GM23338 (cell line): ENCODE measurements at regions not wholly inside any gene's neighbourhood (a gene's known extent, or its start where the extent isn't known, plus 50 kb on each side); places are given as distances from the start of the nearest gene placed in this dataset.

ENCODE experiments used
- CREB1 ChIP-seq: fragments of 250-450 bp; sonication (Bioruptor Pico); IDR thresholded peaks from 2 replicates; pipeline ENCODE4 v1.5.0; 2020; ENCODE audit warnings: low read depth, mild to moderate bottlenecking, moderate library complexity
- EZH2 ChIP-seq: fragments of 200-600 bp; sonication (generic); IDR thresholded peaks from one replicate; pipeline ENCODE4 v1.8.0; 2017; ENCODE audit warnings: antibody characterized with exemption, mild to moderate bottlenecking, low read depth; ENCODE audit not compliant: unreplicated experiment
- EZH2phosphoT487 ChIP-seq: fragments of 200-600 bp; sonication (generic); IDR thresholded peaks from one replicate; pipeline ENCODE4 v1.8.1; 2018; ENCODE audit warnings: antibody characterized with exemption; ENCODE audit not compliant: unreplicated experiment
- JUNB ChIP-seq: IDR thresholded peaks from one replicate; pipeline ENCODE4 v1.6.1; 2016; ENCODE audit warnings: antibody characterized with exemption; ENCODE audit not compliant: unreplicated experiment
- POLR2AphosphoS5 ChIP-seq: IDR thresholded peaks from 2 replicates; pipeline ENCODE4 v1.6.1; 2016; ENCODE audit warnings: antibody characterized with exemption, low read depth
- STAT1 ChIP-seq: IDR thresholded peaks from one replicate; pipeline ENCODE4 v1.6.1; 2016; ENCODE audit warnings: antibody characterized with exemption; ENCODE audit not compliant: unreplicated experiment
- ZNF114 ChIP-seq: fragments of 250-450 bp; sonication (Bioruptor Pico); IDR thresholded peaks from 2 replicates; pipeline ENCODE4 v1.5.0; 2020; ENCODE audit warnings: mild to moderate bottlenecking, moderate library complexity
- TF ChIP-seq, protein P1 (sequence below), 2 experiments: fragments of 200-600 bp in 1 of 2; sonication (generic) in 1 of 2; conservative IDR thresholded peaks; 2 replicates each; pipeline versions ENCODE4 v1.5.1 to v1.6.1; 2016 to 2017; ENCODE audit warnings: antibody characterized with exemption in 2 of 2, low read depth in 2 of 2, mild to moderate bottlenecking in 2 of 2, moderate library complexity in 1 of 2
- TF ChIP-seq, protein P2 (sequence below): IDR thresholded peaks from one replicate; pipeline ENCODE4 v1.6.1; 2018; ENCODE audit warnings: antibody characterized with exemption; ENCODE audit not compliant: unreplicated experiment
- TF ChIP-seq, protein P3 (sequence below): IDR thresholded peaks from 2 replicates; pipeline ENCODE4 v1.6.1; 2016; ENCODE audit warnings: antibody characterized with exemption

DNA sequence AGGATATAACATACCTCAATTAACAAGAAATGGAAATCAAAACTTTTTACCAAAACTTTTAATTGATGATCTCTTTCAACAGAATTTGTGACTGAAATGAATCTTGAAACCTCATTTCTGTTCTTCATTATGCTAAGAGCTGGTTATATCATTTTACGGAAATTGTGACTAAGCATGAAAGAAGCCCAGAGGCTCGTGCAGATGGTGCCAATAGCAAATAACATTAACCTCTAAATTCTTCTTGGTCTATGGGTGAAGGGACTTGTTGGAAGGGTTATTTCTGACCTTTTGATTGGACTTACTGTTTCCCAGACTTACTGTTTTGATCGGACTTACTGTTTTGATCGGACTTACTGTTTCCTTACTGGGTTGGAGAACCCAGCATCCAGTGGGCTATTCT, 435.6 kb downstream of the TDRD15 start:
- TF ChIP-seq, protein P1, sequence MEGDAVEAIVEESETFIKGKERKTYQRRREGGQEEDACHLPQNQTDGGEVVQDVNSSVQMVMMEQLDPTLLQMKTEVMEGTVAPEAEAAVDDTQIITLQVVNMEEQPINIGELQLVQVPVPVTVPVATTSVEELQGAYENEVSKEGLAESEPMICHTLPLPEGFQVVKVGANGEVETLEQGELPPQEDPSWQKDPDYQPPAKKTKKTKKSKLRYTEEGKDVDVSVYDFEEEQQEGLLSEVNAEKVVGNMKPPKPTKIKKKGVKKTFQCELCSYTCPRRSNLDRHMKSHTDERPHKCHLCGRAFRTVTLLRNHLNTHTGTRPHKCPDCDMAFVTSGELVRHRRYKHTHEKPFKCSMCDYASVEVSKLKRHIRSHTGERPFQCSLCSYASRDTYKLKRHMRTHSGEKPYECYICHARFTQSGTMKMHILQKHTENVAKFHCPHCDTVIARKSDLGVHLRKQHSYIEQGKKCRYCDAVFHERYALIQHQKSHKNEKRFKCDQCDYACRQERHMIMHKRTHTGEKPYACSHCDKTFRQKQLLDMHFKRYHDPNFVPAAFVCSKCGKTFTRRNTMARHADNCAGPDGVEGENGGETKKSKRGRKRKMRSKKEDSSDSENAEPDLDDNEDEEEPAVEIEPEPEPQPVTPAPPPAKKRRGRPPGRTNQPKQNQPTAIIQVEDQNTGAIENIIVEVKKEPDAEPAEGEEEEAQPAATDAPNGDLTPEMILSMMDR (conservative IDR thresholded peaks at IDR 0.05; ENCODE audit: low read depth in 2 of 2) = no peak
- TF ChIP-seq CREB1 (CRISPR knock-in tag) = no peak
- TF ChIP-seq, protein P2, sequence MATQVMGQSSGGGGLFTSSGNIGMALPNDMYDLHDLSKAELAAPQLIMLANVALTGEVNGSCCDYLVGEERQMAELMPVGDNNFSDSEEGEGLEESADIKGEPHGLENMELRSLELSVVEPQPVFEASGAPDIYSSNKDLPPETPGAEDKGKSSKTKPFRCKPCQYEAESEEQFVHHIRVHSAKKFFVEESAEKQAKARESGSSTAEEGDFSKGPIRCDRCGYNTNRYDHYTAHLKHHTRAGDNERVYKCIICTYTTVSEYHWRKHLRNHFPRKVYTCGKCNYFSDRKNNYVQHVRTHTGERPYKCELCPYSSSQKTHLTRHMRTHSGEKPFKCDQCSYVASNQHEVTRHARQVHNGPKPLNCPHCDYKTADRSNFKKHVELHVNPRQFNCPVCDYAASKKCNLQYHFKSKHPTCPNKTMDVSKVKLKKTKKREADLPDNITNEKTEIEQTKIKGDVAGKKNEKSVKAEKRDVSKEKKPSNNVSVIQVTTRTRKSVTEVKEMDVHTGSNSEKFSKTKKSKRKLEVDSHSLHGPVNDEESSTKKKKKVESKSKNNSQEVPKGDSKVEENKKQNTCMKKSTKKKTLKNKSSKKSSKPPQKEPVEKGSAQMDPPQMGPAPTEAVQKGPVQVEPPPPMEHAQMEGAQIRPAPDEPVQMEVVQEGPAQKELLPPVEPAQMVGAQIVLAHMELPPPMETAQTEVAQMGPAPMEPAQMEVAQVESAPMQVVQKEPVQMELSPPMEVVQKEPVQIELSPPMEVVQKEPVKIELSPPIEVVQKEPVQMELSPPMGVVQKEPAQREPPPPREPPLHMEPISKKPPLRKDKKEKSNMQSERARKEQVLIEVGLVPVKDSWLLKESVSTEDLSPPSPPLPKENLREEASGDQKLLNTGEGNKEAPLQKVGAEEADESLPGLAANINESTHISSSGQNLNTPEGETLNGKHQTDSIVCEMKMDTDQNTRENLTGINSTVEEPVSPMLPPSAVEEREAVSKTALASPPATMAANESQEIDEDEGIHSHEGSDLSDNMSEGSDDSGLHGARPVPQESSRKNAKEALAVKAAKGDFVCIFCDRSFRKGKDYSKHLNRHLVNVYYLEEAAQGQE = no peak
- no peak for TF ChIP-seq EZH2
- TF ChIP-seq, protein P3, sequence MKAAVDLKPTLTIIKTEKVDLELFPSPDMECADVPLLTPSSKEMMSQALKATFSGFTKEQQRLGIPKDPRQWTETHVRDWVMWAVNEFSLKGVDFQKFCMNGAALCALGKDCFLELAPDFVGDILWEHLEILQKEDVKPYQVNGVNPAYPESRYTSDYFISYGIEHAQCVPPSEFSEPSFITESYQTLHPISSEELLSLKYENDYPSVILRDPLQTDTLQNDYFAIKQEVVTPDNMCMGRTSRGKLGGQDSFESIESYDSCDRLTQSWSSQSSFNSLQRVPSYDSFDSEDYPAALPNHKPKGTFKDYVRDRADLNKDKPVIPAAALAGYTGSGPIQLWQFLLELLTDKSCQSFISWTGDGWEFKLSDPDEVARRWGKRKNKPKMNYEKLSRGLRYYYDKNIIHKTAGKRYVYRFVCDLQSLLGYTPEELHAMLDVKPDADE = no peak
- TF ChIP-seq EZH2phosphoT487 = no peak
- TF ChIP-seq ZNF114 (CRISPR knock-in tag) = no peak
- no peak for TF ChIP-seq JUNB
- TF ChIP-seq POLR2AphosphoS5 = no peak
- no peak for TF ChIP-seq STAT1
